GM12878 (cell line): ENCODE measurements at regions not wholly inside any gene's neighbourhood (a gene's known extent, or its start where the extent isn't known, plus 50 kb on each side); places are given as distances from the start of the nearest gene placed in this dataset.

Experiments
- ATF2 ChIP-seq: IDR thresholded peaks from 2 replicates; pipeline ENCODE4 v1.6.1; 2012; ENCODE audit warnings: low read length, inconsistent platforms
- CEBPB ChIP-seq, 2 experiments: fragments of 150-350 bp in 1 of 2; IDR thresholded peaks; 2 replicates each; pipeline ENCODE4 v1.6.1; 2012 to 2014; ENCODE audit warnings: low read depth in 2 of 2, low read length in 2 of 2, borderline replicate concordance in 1 of 2, inconsistent platforms in 1 of 2
- CTCF ChIP-seq, 3 experiments: IDR thresholded peaks in 2 of 3; conservative IDR thresholded peaks in 1 of 3; 2 replicates each; pipeline ENCODE4 v1.5.1; 2011; ENCODE audit warnings: low read depth in 3 of 3, low read length in 3 of 3, mild to moderate bottlenecking in 3 of 3, control low read depth in 2 of 3, moderate library complexity in 2 of 3, inconsistent platforms in 1 of 3, mixed read lengths in 1 of 3; ENCODE audit not compliant: control insufficient read depth in 2 of 3, insufficient read depth in 1 of 3; ENCODE audit errors: extremely low read depth in 1 of 3
- EP300 ChIP-seq, 2 experiments: fragments of 150-350 bp in 1 of 2; IDR thresholded peaks; 2 replicates each; pipeline ENCODE4 v1.6.1; 2011 to 2012; ENCODE audit warnings: low read depth in 2 of 2, low read length in 2 of 2, borderline replicate concordance in 1 of 2, improper control_type of control experiment in 1 of 2, inconsistent platforms in 1 of 2; ENCODE audit not compliant: control insufficient read depth in 1 of 2
- EZH2 ChIP-seq: IDR thresholded peaks from 2 replicates; pipeline ENCODE4 v1.6.1; 2012; ENCODE audit warnings: low read depth, mild to moderate bottlenecking, control low read depth, inconsistent platforms, low read length, borderline replicate concordance; ENCODE audit not compliant: control insufficient read depth
- JUND ChIP-seq: IDR thresholded peaks from 2 replicates; pipeline ENCODE4 v1.6.1; 2012; ENCODE audit warnings: low read depth, mild to moderate bottlenecking, low read length, improper control_type of control experiment, moderate library complexity
- NKRF ChIP-seq: fragments of 450-650 bp; conservative IDR thresholded peaks from 2 replicates; pipeline ENCODE4 v1.6.1; 2017; ENCODE audit warnings: mild to moderate bottlenecking, moderate library complexity
- NR2C1 ChIP-seq: fragments of 450-650 bp; IDR thresholded peaks from 2 replicates; pipeline ENCODE4 v1.6.1; 2017; ENCODE audit warnings: antibody characterized with exemption, mild to moderate bottlenecking, moderate library complexity
- POU2F2 ChIP-seq: IDR thresholded peaks from 3 replicates; pipeline ENCODE4 v1.6.1; 2011; ENCODE audit warnings: low read depth, mild to moderate bottlenecking, low read length, borderline replicate concordance
- PRDM15 ChIP-seq: fragments of 450-650 bp; formaldehyde crosslinking; IDR thresholded peaks from 2 replicates; pipeline ENCODE4 v1.4.0; 2020; ENCODE audit warnings: mild to moderate bottlenecking, moderate library complexity
- SPI1 ChIP-seq: IDR thresholded peaks from 2 replicates; pipeline ENCODE4 v1.6.1; 2011; ENCODE audit warnings: low read depth, mild to moderate bottlenecking, low read length, moderate library complexity, borderline replicate concordance; ENCODE audit not compliant: insufficient read depth
- TF ChIP-seq, protein P1 (sequence below): IDR thresholded peaks from 2 replicates; pipeline ENCODE4 v1.6.1; 2011; ENCODE audit warnings: low read depth, mild to moderate bottlenecking, low read length, moderate library complexity, borderline replicate concordance; ENCODE audit errors: extremely low read depth

DNA sequence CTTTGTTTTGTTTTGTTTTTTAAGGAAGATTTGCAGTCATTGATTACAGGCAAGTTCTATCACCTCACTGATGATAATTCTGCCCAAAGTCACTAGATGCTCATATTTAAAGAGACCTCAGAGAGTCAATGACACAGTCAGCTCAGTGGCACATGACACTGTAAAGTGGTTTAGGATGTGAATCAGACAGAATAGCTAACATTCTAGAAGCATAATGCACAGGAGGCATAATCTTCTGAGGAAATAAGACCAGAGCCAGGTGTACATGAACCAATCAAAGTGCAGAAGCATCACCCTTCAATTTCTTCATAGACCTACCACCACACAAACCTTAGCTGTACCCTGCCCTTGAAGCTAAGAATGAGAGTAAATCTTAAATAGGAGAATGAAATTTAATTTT lies 268.5 kb downstream of the BRINP2 start:
- TF ChIP-seq EZH2 (no peak), CTCF (IDR thresholded peaks at IDR 0.05 in 2 of 3, conservative IDR thresholded peaks at IDR 0.05 in 1 of 3; ENCODE audit: control insufficient read depth in 2 of 3, extremely low read depth in 1 of 3, insufficient read depth in 1 of 3, low read depth in 3 of 3, low read length in 3 of 3) (no peak), EP300 (IDR thresholded peaks at IDR 0.05; ENCODE audit: borderline replicate concordance in 1 of 2, control insufficient read depth in 1 of 2, low read depth in 2 of 2, low read length in 2 of 2) (no peak), ATF2 (no peak), CEBPB (IDR thresholded peaks at IDR 0.05; ENCODE audit: borderline replicate concordance in 1 of 2, low read depth in 2 of 2, low read length in 2 of 2) (no peak), JUND (no peak), POU2F2 (no peak), NKRF (no peak), PRDM15 (no peak), NR2C1 (no peak), SPI1 (no peak)
- TF ChIP-seq, protein P1, sequence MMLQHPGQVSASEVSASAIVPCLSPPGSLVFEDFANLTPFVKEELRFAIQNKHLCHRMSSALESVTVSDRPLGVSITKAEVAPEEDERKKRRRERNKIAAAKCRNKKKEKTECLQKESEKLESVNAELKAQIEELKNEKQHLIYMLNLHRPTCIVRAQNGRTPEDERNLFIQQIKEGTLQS = no peak
